Heart left ventricle (tissue), 16 donors: ENCODE measurements at regions not wholly inside any gene's neighbourhood (a gene's known extent, or its start where the extent isn't known, plus 50 kb on each side); places are given as distances from the start of the nearest gene placed in this dataset.

Source experiments
- ATAC-seq, 4 donors: fragments of 200-7000 bp; cut with Tn5 transposase; one replicate each; pipeline ENCODE4 v1.9.1; 2020 to 2022; ENCODE audit warnings: moderate library complexity in 4 of 4, mild to moderate bottlenecking in 3 of 4, moderate number of reproducible peaks in 1 of 4
- DNase-seq, 5 donors: peaks; one replicate each; pipeline ENCODE4 v3.0.0-alpha.2; 2020
- H3K27ac ChIP-seq, 12 donors: fragments of 200-600 bp; sonication (generic) in 4 of 12; one replicate each; pipeline versions ENCODE4 v1.5.0 to v1.8.0; 2016 to 2022; ENCODE audit warnings: mild to moderate bottlenecking in 2 of 12
- H3K27me3 ChIP-seq, 9 donors: fragments of 200-600 bp; sonication (generic) in 2 of 9; one replicate each; pipeline versions ENCODE4 v1.5.1 to v1.8.0; 2016 to 2022; ENCODE audit warnings: mild to moderate bottlenecking in 3 of 9
- H3K36me3 ChIP-seq, 9 donors: fragments of 200-600 bp; sonication (generic) in 2 of 9; one replicate each; pipeline versions ENCODE4 v1.5.0 to v1.8.0; 2018 to 2022; ENCODE audit warnings: mild to moderate bottlenecking in 2 of 9
- H3K4me1 ChIP-seq, 12 donors: fragments of 200-600 bp; sonication (generic) in 4 of 12; one replicate each; pipeline versions ENCODE4 v1.5.0 to v1.8.0; 2016 to 2022; ENCODE audit warnings: mild to moderate bottlenecking in 3 of 12
- H3K4me3 ChIP-seq, 12 donors: fragments of 200-600 bp; sonication (generic) in 4 of 12; one replicate each; pipeline versions ENCODE4 v1.5.0 to v1.8.0; 2017 to 2022; ENCODE audit warnings: mild to moderate bottlenecking in 9 of 12, moderate library complexity in 4 of 12
- H3K9me3 ChIP-seq, 12 donors: fragments of 200-600 bp; sonication (generic) in 4 of 12; one replicate each; pipeline versions ENCODE4 v1.5.0 to v1.8.0; 2016 to 2022; ENCODE audit warnings: mild to moderate bottlenecking in 1 of 12
- POLR2A ChIP-seq, 2 donors: fragments of 450-650 bp; IDR thresholded peaks; one replicate each; pipeline ENCODE4 v1.6.1; 2017; ENCODE audit warnings: antibody characterized with exemption in 2 of 2, mild to moderate bottlenecking in 2 of 2, moderate library complexity in 2 of 2
- WGBS, 4 donors: extraction: QIAGEN DNeasy Blood & Tissue Kit in 2 of 4; methylation state at CpG; one replicate each; pipeline versions ENCODE4 v1.1.5 to v1.1.7; 2013 to 2018; 5-methylcytosine and 5-hydroxymethylcytosine counted together
- intact Hi-C, 10 donors: fragments of 100-400 bp; cut with DNase I; formaldehyde crosslinking; loops; one replicate each; pipeline versions ENCODE4 v1.11.1 to v1.14.2; 2022
- TF ChIP-seq, protein P1 (sequence below), 12 donors: fragments of 200-600 bp; sonication (generic) in 4 of 12; IDR thresholded peaks; one replicate each; pipeline versions ENCODE4 v1.5.0 to v1.8.0; 2018 to 2022; ENCODE audit warnings: antibody characterized with exemption in 12 of 12, mild to moderate bottlenecking in 5 of 12
- donor health status: ischemic (EF 13 %, LVEDD 7.1; RV severe dilation, severe dysfunction).
- donor health status: healthy with polysubstance abuse.
- donor health status: DM: no; HTN: yes; CAD: no.
- donor health status: DM: no; HTN: no; CAD: no.
- donor health status: ischemic (EF 25% LVEDD 6.9; RV normal size, moderate dysfunction).
- donor health status: ischemic (EF 25% LVEDD 5.7; RV mildly dilated, moderate dysfunction).
- donor health status: healthy.
- donor health status: DM: yes; HTN: yes; CAD: no.
- donor health status: ischemic (EF 35%, LVEDD 5.7; RV mildly dilated, moderate dysfunction).
- donor health status: nonischemic (EF 11% LVEDD 7.7; RV severe dilation, severe dysfunction).
- donor health status: DM: yes; HTN: yes; CAD: no.
- donor health status: PGD.
- donor health status: ischemic (EF 29% LVEDD 5.4; RV normal size, mild dysfunction).
- donor health status: nonischemic (EF 23%, LVEDD 6.1; RV moderate dilation, normal function).

DNA sequence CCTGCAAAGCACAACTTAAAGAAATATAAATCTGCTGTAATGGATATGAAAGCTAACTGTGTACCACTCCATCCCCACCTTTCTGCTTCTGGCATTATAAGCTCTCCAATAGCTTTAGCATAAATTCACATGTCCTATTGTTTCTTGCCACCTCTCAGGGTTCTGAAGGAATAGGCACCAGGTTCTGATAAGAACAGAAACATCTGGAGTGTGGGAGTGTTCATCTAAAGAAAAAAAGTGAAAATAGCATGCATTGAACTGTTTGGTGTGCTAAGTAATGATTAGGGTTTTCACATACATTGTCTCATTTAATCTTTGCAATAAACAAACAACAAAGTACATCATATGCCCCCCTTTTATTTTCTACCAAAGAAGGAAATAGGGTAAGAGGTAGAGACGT is 72.3 kb downstream of the FAM76B start:
- intact Hi-C loops, result no loop called here
- no peaks in the 10 kb centered on the region for H3K27me3 ChIP-seq
- TF ChIP-seq POLR2A (IDR thresholded peaks at IDR 0.05), result no peak
- TF ChIP-seq, protein P1, sequence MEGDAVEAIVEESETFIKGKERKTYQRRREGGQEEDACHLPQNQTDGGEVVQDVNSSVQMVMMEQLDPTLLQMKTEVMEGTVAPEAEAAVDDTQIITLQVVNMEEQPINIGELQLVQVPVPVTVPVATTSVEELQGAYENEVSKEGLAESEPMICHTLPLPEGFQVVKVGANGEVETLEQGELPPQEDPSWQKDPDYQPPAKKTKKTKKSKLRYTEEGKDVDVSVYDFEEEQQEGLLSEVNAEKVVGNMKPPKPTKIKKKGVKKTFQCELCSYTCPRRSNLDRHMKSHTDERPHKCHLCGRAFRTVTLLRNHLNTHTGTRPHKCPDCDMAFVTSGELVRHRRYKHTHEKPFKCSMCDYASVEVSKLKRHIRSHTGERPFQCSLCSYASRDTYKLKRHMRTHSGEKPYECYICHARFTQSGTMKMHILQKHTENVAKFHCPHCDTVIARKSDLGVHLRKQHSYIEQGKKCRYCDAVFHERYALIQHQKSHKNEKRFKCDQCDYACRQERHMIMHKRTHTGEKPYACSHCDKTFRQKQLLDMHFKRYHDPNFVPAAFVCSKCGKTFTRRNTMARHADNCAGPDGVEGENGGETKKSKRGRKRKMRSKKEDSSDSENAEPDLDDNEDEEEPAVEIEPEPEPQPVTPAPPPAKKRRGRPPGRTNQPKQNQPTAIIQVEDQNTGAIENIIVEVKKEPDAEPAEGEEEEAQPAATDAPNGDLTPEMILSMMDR (IDR thresholded peaks at IDR 0.05), result no peak
- no peak for DNase-seq
- WGBS, 4 donors, result 0 to 61% (median 44%) methylated on average over 1 of the region's 1 CpG
- no peaks in the 10 kb centered on the region for H3K36me3 ChIP-seq
- no peak for ATAC-seq
- H3K4me1 ChIP-seq, result no peaks in the 10 kb centered on the region
- no peak overlapping the region for H3K4me3 ChIP-seq
- no peaks in the 10 kb centered on the region for H3K9me3 ChIP-seq
- H3K27ac ChIP-seq, result no peak overlapping the region

DNA sequence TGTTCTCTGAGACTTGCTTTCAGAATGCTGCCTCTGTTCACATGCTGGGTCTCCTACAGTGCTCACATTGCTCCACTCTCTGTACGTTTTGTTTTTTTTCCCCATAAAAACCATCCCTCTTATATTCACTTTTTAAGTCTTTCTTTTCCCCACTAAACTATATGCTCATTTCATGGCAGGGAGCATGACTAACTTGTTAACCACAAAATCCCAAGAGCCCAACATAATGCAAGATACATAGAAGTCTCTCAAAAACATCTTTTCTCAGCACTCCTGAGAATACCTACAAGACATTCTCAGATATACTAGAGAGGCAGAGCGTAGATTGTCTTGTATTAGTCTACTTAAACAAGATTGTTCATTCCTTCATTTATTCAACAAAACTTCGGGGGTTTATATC is 73.3 kb downstream of the FAM76B start:
- no peaks in the 10 kb centered on the region for H3K36me3 ChIP-seq
- no peaks in the 10 kb centered on the region for H3K27me3 ChIP-seq
- ATAC-seq (no peak), DNase-seq (no peak)
- TF ChIP-seq POLR2A (IDR thresholded peaks at IDR 0.05), result no peak
- TF ChIP-seq, protein P1 (IDR thresholded peaks at IDR 0.05), result no peak
- no peaks in the 10 kb centered on the region for H3K4me1 ChIP-seq
- no peaks in the 10 kb centered on the region for H3K9me3 ChIP-seq
- intact Hi-C loops, result no loop called here
- 79 to 87% (median 81%) methylated on average over 3 of the region's 3 CpGs for WGBS, 4 donors
- H3K27ac ChIP-seq, result no peak overlapping the region
- H3K4me3 ChIP-seq, result no peak overlapping the region

DNA sequence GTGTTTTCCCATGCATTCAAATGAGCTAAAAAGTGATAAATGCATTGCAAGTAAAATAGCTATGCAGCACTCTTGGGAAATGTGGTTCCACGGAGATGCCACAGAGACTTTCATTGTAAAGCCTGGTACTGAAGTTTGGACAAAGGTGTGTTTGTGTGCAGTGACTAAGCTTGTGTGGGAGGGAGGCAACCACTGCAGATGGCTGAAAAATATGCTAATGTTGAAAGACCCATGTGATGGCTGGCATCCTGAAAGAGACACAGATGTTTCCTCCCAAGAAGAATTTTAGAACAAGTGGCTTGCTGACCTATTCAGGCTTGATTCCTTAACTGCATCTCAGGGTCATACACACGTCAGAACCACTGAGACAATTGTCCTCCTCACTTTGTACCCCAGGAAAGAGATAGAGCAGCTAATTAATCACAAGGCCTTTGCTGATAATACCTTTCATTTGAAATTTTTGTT is 73.8 kb downstream of the FAM76B start:
- TF ChIP-seq POLR2A (IDR thresholded peaks at IDR 0.05), result no peak
- TF ChIP-seq, protein P1 (IDR thresholded peaks at IDR 0.05), result no peak
- Histone ChIP-seq H3K27ac (no peak overlapping the region), H3K4me3 (no peak overlapping the region), H3K27me3 (no peaks in the 10 kb centered on the region), H3K36me3 (no peaks in the 10 kb centered on the region), H3K9me3 (no peaks in the 10 kb centered on the region), H3K4me1 (peaks cover 0 to 3% (median 0%) of the 10 kb centered on the region in 12 donors)
- 41 to 50% (median 43%) methylated on average over 2 of the region's 2 CpGs for WGBS, 4 donors
- ATAC-seq (peak in 1 of 4 donors; percentile 41), DNase-seq (no peak)
- intact Hi-C loops, result no loop called here

DNA sequence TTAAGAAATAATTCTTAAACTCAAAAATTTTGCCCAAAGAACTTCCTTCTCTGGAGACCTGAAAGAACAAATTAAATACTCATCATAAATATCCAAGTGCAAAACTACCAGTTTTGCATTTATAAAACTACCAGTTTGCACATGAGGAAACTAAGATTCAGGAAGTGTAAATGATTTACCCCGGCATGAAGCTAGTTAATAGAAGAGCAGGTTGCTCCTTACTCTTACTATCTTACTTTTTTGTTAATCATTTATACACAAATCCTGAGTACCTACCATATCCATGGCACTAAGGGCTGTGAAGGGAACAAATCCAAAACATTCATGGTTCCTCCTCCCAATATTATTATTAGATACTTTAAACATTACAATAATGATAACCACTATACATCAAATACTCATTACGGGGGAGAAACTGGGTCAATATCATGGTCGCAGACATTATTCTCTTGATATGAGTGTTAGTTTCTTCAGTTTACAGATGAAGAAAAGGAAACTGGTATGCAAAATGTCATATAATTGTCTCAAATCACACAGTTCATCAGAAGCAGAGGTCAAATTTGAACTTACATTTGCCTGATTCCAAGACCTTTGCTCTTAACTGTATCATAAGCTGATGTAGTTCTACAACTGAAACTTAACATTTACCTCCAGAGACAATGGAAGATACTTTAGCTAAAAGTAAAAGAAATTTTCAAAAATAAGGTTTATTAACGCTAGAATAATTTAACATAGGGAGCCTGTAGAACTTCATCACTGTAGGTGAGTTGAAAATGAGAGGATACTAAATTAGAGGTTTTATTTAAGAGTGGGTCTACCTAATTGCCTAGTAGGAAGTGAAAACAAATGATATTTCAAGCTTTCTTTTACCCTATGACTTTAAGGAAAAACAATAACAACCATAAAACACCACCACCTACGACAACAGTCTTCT is 74.5 kb downstream of the FAM76B start:
- DNase-seq (no peak), ATAC-seq (no peak)
- no peak overlapping the region for H3K27ac ChIP-seq
- H3K9me3 ChIP-seq, result no peaks in the 10 kb centered on the region
- 83 to 88% (median 85%) methylated on average over 5 of the region's 5 CpGs for WGBS, 4 donors
- intact Hi-C loops, result no loop called here
- H3K36me3 ChIP-seq, result no peaks in the 10 kb centered on the region
- TF ChIP-seq, protein P1 (IDR thresholded peaks at IDR 0.05), result no peak
- TF ChIP-seq POLR2A (IDR thresholded peaks at IDR 0.05), result no peak
- no peaks in the 10 kb centered on the region for H3K27me3 ChIP-seq
- no peak overlapping the region for H3K4me3 ChIP-seq
- H3K4me1 ChIP-seq, result peaks cover 0 to 3% (median 0%) of the 10 kb centered on the region in 12 donors
